ENCODE measurements at regions not wholly inside any gene's neighbourhood (a gene's known extent, or its start where the extent isn't known, plus 50 kb on each side); places are given as distances from the start of the nearest gene placed in this dataset.

GRCh38 chr5:105993027-105993426, 1677.7 kb downstream of the EFNA5 start:
- TF ChIP-seq RAD21 (IDR thresholded peaks at IDR 0.05; ENCODE audit: low read length): no peak
- no peak for TF ChIP-seq CHD1 (IDR thresholded peaks at IDR 0.05; ENCODE audit: low read depth, low read length)
- TF ChIP-seq CEBPB (IDR thresholded peaks at IDR 0.05; ENCODE audit: low read depth, low read length): no peak
- TF ChIP-seq BHLHE40 (IDR thresholded peaks at IDR 0.05; ENCODE audit: low read depth, low read length): no peak
- no peak for TF ChIP-seq FOS (IDR thresholded peaks at IDR 0.05; ENCODE audit: low read depth, low read length)
- TF ChIP-seq MAFK (IDR thresholded peaks at IDR 0.05; ENCODE audit: low read depth, low read length): no peak
- TF ChIP-seq NFE2L2 (IDR thresholded peaks at IDR 0.05; ENCODE audit: low read depth, low read length): no peak
- no peak overlapping the region for H3K23ac ChIP-seq (ENCODE audit: low read depth, low read length)
- in situ Hi-C loops (cut with MboI; ENCODE audit: low sequenced_read_pairs) (no loop called here), dilution Hi-C loops (cut with HindIII; ENCODE audit: low sequenced_read_pairs, unreplicated experiment) (no loop called here), intact Hi-C loops (cut with micrococcal nuclease) (no loop called here)
- no peak overlapping the region for H2BK5ac ChIP-seq (ENCODE audit: low read depth, low read length, poor library complexity, severe bottlenecking)
- no peak overlapping the region for H2AK9ac ChIP-seq (replicated peaks; ENCODE audit: low read depth, low read length, poor library complexity)
- no peak overlapping the region for H2BK20ac ChIP-seq (ENCODE audit: low read depth, low read length)
- H3K4me2 ChIP-seq (ENCODE audit: low read depth, low read length): no peak overlapping the region
- H3K18ac ChIP-seq (ENCODE audit: low read depth, low read length): no peak overlapping the region
- H3K79me1 ChIP-seq (ENCODE audit: low read depth in 1 of 2, low read length in 2 of 2): no peaks in the 10 kb centered on the region
- no peaks in the 10 kb centered on the region for H4K20me1 ChIP-seq (ENCODE audit: insufficient read depth, low read length)
- ChIA-PET CTCF (no interaction called here), POLR2A (ENCODE audit: unreplicated experiment) (no interaction called here)
- no peak overlapping the region for H2AFZ ChIP-seq (replicated peaks; ENCODE audit: low read length, poor library complexity)
- no peak overlapping the region for H3K4ac ChIP-seq (ENCODE audit: low read depth, low read length)
- DNase-seq: no peak
- H3K27ac ChIP-seq (ENCODE audit: insufficient read depth, low read length): no peak overlapping the region
- H3K27me3 ChIP-seq (ENCODE audit: control insufficient read depth, insufficient read depth, low read length): no peaks in the 10 kb centered on the region
- H4K5ac ChIP-seq (ENCODE audit: low read depth, low read length): no peak overlapping the region
- H3K14ac ChIP-seq (replicated peaks; ENCODE audit: low read depth, low read length): no peak overlapping the region
- H3K4me1 ChIP-seq (ENCODE audit: control insufficient read depth, insufficient read depth, low read length): no peaks in the 10 kb centered on the region
- WGBS, 2 experiments (ENCODE audit: extremely low coverage in 2 of 2, insufficient read length in 1 of 2): no CpG with 5 or more reads among the region's 1 CpG
- H3K56ac ChIP-seq (ENCODE audit: extremely low read depth, insufficient read depth, low read length): no peak overlapping the region
- no peaks in the 10 kb centered on the region for H3K9me3 ChIP-seq (ENCODE audit: control insufficient read depth, insufficient read depth, low read length)
- BruUV-seq (replicated peaks): no TSS peak
- no peak overlapping the region for H3K4me3 ChIP-seq (ENCODE audit: insufficient read depth, low read depth, low read length)
- no peaks in the 10 kb centered on the region for H3K9me1 ChIP-seq (ENCODE audit: insufficient read depth, low read length)
- no peak overlapping the region for H2BK15ac ChIP-seq (ENCODE audit: low read depth, low read length)
- no peak overlapping the region for H3K9ac ChIP-seq (ENCODE audit: low read depth, low read length)
- H4K8ac ChIP-seq (ENCODE audit: low read depth in 2 of 2, low read length in 2 of 2): no peak overlapping the region
- no peak overlapping the region for H4K91ac ChIP-seq (ENCODE audit: insufficient read depth, low read depth, low read length)
- H2BK120ac ChIP-seq (ENCODE audit: low read depth, low read length): no peak overlapping the region
- no peak overlapping the region for H2AK5ac ChIP-seq (ENCODE audit: low read depth, low read length)
- H3K36me3 ChIP-seq (ENCODE audit: control insufficient read depth, insufficient read depth, low read length): no peaks in the 10 kb centered on the region
- ATAC-seq (ENCODE audit: low read depth): no peak

Measured in IMR-90 (cell line).